Omental fat pad (tissue), 3 donors: ENCODE measurements at regions not wholly inside any gene's neighbourhood (a gene's known extent, or its start where the extent isn't known, plus 50 kb on each side); places are given as distances from the start of the nearest gene placed in this dataset.
"Not testable (repeated sequence)": the region's sequence is repeated elsewhere in the genome, so short reads cannot be mapped to it uniquely, and the experiment has no call there.

Source experiments
- ATAC-seq: fragments of 150-250 bp; one replicate; pipeline ENCODE4 v1.9.1; 2016; ENCODE audit warnings: mild to moderate bottlenecking, moderate library complexity; ENCODE audit not compliant: low FRiP score
- DNase-seq: peaks from one replicate; pipeline ENCODE4 v3.0.0-alpha.2; 2019; ENCODE audit warnings: low spot score
- CTCF ChIP-seq, 3 donors: fragments of 450-650 bp; IDR thresholded peaks; one replicate each; pipeline ENCODE4 v1.5.1; 2016 to 2017; ENCODE audit warnings: antibody characterized with exemption in 3 of 3, mild to moderate bottlenecking in 3 of 3, moderate library complexity in 2 of 3

GRCh38 chr4:82090717-82091116, 283.1 kb downstream of the HNRNPD start:
- TF ChIP-seq CTCF (IDR thresholded peaks at IDR 0.05), result no peak

DNA sequence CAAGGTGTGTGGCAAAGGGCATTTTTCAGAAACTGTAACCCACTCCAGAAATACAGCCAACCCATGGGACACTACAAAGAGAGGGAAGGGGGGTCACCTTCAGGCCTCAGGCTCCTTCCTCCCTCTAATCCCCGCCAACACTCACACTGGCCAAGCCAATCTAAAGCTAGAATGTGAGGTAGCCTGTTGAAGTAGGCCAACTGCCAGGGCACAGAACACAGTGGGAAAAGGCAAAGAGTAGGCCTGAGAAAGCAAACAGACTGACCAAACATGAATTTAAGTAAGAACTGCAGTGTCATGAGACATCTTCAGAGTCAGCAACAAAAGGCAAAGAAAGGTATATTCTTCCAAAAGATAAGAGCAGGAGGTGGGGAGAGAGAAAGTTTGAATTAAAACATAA, 289.0 kb downstream of the HNRNPD start:
- ATAC-seq, result no peak
- no peak for DNase-seq
- no peak for TF ChIP-seq CTCF (IDR thresholded peaks at IDR 0.05)

More at GRCh38 chr4:82090717-82091116, 283.1 kb downstream of the HNRNPD start:
- DNase-seq (no peak), ATAC-seq (no peak)

DNA sequence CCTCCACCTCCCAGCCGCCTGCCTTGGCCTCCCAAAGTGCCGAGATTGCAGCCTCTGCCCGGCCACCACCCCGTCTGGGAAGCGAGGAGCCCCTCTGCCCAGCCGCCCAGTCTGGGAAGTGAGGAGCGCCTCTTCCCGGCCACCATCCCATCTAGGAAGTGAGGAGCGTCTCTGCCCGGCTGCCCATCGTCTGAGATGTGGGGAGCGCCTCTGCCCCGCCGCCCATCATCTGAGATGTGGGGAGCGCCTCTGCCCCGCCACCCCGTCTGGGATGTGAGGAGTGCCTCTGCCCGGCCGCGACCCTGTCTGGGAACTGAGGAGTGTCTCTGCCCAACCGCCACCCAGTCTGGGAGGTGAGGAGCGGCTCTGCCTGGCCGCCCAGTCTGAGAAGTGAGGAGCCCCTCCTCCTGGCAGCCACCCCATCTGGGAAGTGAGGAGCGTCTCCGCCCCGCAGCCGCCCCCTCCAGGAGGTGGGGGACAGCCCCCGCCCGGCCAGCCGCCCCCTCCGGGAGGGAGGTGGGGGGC, 296.3 kb downstream of the HNRNPD start:
- not testable (repeated sequence) for DNase-seq, ATAC-seq

DNA sequence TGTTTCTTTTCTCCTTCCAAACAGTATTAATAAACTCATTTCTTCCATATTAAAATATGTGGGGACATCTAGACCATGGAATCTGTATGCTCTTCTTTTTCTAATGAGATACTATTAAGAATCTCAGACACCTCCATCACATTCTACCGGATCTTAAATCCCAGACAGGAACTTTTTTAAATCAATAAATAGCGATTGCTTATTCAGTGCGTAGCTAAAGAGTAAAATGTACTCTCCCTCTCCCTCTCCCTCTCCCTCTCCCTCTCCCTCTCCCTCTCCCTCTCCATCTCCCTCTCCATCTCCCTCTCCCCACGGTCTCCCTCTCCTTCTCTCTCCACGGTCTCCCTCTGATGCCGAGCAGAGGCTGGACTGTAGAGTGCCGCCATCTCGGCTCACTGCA, 297.0 kb downstream of the HNRNPD start:
- TF ChIP-seq CTCF (IDR thresholded peaks at IDR 0.05), result no peak
- ATAC-seq (no peak), DNase-seq (no peak)

DNA sequence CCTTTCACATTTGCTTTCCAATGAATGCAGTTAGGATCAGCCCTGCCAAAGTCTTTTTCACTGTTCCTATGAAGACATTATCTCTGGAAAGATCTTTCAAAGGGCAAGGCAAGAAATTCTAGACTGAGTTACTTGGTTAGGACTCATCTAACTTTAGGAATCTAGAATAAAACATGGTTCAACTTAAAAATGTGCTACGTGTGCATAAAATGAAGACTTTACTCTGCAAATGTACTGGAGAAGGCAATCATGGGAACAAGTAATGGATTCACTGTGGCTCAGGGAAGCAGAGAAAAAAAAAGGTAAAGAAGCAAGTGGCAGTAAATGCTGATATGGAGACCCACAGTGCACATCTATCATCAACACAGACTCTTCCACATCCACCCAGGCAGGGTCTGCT, 297.4 kb downstream of the HNRNPD start:
- TF ChIP-seq CTCF (IDR thresholded peaks at IDR 0.05), result no peak
- ATAC-seq (no peak), DNase-seq (no peak)

GRCh38 chr4:82071951-82072350, 301.8 kb downstream of the HNRNPD start:
- ATAC-seq, result no peak
- TF ChIP-seq CTCF (IDR thresholded peaks at IDR 0.05), result no peak
- no peak for DNase-seq

- DNase-seq (no peak), ATAC-seq (no peak)
- TF ChIP-seq CTCF (IDR thresholded peaks at IDR 0.05), result no peak
These were observed 303.7 kb downstream of the HNRNPD start for GRCh38 chr4:82069883-82070638.
